Skeletal muscle satellite cell (primary cell): ENCODE measurements at regions not wholly inside any gene's neighbourhood (a gene's known extent, or its start where the extent isn't known, plus 50 kb on each side); places are given as distances from the start of the nearest gene placed in this dataset.

Experiments used
- H3K27me3 ChIP-seq: 2 replicates; pipeline ENCODE4 v1.7.0; 2013; ENCODE audit warnings: low read length; ENCODE audit not compliant: control insufficient read depth, insufficient read depth
- H3K36me3 ChIP-seq: 2 replicates; pipeline ENCODE4 v1.7.0; 2013; ENCODE audit warnings: mild to moderate bottlenecking, control low read depth, low read length; ENCODE audit not compliant: insufficient read depth
- H3K4me1 ChIP-seq: 2 replicates; pipeline ENCODE4 v1.7.0; 2013; ENCODE audit warnings: low read length; ENCODE audit not compliant: control insufficient read depth, insufficient read depth
- H3K4me2 ChIP-seq: 2 replicates; pipeline ENCODE4 v1.7.0; 2013; ENCODE audit warnings: mild to moderate bottlenecking, low read length
- H3K4me3 ChIP-seq: 2 replicates; pipeline ENCODE4 v1.7.0; 2013; ENCODE audit warnings: low read length
- H3K9ac ChIP-seq: 2 replicates; pipeline ENCODE4 v1.7.0; 2013; ENCODE audit warnings: mild to moderate bottlenecking, low read depth, low read length, moderate library complexity
- H3K9me3 ChIP-seq: replicated peaks from 2 replicates; pipeline ENCODE4 v1.7.0; 2013; ENCODE audit warnings: mild to moderate bottlenecking, control low read depth, low read length

DNA sequence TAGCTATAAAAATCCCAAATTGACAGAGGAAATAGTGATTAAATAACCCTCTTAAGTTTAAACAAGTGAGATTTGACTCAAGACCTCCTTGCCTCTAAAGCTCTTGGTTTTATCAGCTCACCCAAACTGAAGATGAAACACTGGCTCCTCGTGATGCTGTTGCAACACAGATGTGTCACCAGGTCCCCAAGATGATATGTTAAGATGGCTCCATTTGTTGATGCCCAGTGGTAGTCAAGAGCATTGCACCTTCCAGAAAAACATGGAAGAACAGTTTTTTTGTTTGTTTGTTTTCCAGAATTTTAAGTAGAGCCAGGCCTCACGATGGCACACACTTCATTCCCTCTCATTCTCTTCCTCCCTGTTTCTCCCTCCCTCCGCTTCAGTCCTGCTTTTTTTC lies 399.8 kb downstream of the TXNL1 start:
- peaks cover 20% of the 10 kb centered on the region for H3K4me1 ChIP-seq
- H3K27me3 ChIP-seq, result no peaks in the 10 kb centered on the region
- no peaks in the 10 kb centered on the region for H3K36me3 ChIP-seq
- no peak overlapping the region for H3K4me3 ChIP-seq
- H3K4me2 ChIP-seq, result no peak overlapping the region
- H3K9me3 ChIP-seq, result no peaks in the 10 kb centered on the region
- no peak overlapping the region for H3K9ac ChIP-seq

DNA sequence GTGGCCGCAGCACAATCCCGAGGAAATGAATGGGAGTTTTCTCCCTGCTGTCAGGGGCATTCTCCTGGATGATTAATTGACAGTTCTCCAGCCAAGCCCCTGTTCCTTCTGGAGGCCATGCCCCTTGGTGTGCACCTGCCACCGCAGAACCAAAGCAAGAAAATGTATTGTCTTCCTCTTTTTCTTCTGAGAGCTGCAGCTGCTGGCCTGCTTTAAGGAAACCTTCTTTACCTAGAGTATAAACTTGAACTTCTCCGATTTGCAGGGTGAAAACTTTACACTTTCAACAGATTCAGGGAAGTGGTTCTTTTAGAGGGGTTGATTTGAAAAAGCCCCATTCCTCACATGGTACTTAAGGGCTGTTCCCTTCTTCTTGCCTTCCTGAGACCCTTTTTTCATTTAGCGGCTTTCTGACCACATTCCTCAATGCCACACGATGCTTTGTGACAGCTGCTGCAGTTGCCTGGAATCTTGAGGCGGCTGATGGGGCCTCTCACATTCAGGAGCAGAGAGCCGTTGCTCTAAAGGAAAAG lies 402.8 kb downstream of the TXNL1 start:
- H3K4me3 ChIP-seq, result no peak overlapping the region
- no peaks in the 10 kb centered on the region for H3K27me3 ChIP-seq
- peak overlapping the region; percentile 18 for H3K9ac ChIP-seq
- H3K4me1 ChIP-seq, result peaks cover 23% of the 10 kb centered on the region
- H3K36me3 ChIP-seq, result no peaks in the 10 kb centered on the region
- H3K4me2 ChIP-seq, result no peak overlapping the region
- no peaks in the 10 kb centered on the region for H3K9me3 ChIP-seq

DNA sequence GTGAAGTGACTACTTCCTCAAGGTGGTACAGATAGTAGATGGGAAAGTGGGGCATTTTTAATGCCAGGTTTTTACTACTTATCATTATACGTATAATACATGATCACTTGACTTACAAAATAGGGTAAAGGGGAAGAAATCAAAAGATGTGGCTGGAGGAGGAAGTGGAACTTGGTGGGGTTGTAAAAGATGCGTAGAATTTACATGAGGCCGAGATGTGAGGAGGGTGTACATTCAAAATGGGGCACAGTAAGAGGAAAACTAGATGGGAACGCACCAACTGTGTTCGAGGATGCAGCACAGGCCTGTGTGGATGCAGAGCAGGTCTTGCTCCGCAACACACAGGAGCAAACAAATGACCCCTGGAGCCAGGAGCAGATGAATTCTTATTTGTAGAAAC lies 403.3 kb downstream of the TXNL1 start:
- no peaks in the 10 kb centered on the region for H3K36me3 ChIP-seq
- H3K9ac ChIP-seq, result no peak overlapping the region
- H3K4me2 ChIP-seq, result no peak overlapping the region
- no peaks in the 10 kb centered on the region for H3K27me3 ChIP-seq
- no peak overlapping the region for H3K4me3 ChIP-seq
- H3K4me1 ChIP-seq, result peaks cover 23% of the 10 kb centered on the region
- no peaks in the 10 kb centered on the region for H3K9me3 ChIP-seq

DNA sequence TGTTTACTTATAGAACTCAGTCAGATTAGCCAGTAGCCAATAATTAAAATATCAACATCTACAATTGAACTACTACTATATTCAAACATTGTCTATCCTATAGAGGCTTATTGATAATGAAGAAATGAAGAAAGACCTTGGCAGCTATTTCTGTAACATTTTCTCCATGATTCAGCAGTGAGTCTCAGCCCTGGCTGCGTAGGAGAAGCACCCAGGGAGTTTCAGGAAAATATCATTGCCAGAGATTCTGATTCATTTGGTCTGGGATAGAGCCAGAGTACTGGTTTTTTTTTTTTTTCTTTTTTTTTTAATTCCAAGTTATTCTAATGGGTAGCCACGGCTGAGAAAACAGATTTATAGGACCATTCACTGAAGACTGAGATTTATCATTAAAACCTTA lies 404.8 kb downstream of the TXNL1 start:
- Histone ChIP-seq H3K4me2 (peak overlapping the region; percentile 30), H3K36me3 (no peaks in the 10 kb centered on the region), H3K9me3 (no peaks in the 10 kb centered on the region), H3K4me1 (peaks cover 23% of the 10 kb centered on the region), H3K4me3 (no peak overlapping the region), H3K9ac (no peak overlapping the region), H3K27me3 (no peaks in the 10 kb centered on the region)

- no peak overlapping the region for H3K4me3 ChIP-seq
- H3K9me3 ChIP-seq, result no peaks in the 10 kb centered on the region
- H3K36me3 ChIP-seq, result no peaks in the 10 kb centered on the region
- H3K4me1 ChIP-seq, result peaks cover 2% of the 10 kb centered on the region
- H3K4me2 ChIP-seq, result no peak overlapping the region
- no peak overlapping the region for H3K9ac ChIP-seq
- no peaks in the 10 kb centered on the region for H3K27me3 ChIP-seq
Measured at GRCh38 chr18:56226025-56226424, 412.4 kb downstream of the TXNL1 start.

DNA sequence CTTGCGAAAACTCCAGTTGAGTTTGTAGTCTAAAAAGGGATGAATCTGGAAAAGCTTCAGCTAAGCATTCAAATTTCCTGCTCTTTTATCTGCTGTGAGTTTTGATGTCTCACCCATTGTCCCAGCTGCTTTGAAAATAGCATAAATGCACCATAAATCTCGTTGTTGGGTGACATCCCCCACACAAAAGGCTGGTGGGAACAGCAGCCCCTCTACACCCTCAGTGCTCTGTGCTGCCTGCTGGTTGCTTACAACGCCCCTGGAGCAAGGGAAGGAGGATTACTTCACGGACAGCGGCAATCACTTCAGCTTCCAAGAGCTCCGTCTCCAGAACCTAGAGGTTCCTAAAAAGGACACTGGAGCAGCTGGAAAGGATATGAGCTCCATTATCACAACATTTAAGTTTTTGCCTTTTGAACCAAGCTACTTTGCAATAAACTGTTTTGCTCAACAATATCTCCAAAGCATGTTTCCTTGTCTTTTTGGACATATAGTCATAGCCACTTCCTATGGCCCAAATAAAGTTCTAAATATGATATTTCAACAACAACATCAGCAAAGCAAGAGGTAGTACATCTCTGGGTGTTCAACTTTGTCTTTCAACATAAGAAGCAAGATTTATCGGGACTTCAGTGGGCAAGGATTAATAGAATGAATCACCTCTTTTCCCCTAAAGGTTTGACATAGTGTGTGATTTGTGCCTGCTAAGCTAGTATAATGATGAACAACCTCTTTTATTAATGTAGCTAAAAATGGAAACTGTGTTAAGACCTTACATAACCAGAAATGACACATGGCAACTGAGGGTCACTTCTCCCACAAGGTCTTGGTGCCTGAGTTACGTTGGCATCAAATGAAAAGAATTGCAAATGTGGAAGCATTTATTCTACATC lies 413.5 kb downstream of the TXNL1 start:
- Histone ChIP-seq H3K36me3 (no peaks in the 10 kb centered on the region), H3K9me3 (no peaks in the 10 kb centered on the region), H3K4me3 (no peak overlapping the region), H3K4me2 (no peak overlapping the region), H3K9ac (no peak overlapping the region), H3K27me3 (no peaks in the 10 kb centered on the region), H3K4me1 (peaks cover 3% of the 10 kb centered on the region)

DNA sequence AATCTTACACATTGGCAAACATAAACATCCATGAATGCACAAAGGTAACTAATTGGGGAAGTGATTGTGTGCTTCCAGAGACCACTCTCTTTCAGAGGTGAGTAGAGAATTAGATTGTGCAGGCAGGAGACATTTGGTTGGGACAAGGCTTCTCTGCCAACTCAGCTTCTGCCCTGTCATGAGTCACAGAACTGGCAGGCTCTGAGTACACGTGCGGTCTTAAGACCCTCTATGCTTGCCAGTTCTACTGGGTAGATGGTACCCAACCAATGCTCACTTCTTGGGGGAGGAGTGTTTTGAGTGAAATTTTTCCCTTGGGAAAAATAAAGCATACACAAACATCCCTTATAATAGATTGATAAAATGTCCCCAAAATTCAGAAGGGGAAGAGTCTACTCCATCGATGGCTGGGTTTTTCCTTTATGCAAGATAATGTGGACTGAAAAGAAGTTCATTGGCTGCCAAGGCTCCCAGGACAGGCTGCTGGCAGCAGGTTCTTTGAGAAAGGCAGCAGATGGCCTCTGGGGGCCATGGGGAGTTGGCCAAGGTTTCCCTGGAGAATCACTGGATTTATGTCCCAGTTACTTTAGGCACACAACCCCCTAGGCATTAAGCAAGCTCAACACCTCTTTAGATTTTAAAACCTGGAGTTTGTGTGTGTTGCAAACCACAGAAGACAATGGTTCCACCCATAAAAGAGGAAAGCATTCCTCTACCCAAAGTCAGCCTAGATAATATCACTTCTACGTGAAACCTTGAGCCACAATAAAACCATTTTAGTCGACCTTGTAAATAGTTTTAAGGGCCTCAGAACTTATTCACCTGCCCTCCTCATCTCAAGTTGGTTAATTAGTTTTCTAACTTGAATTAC lies 417.0 kb downstream of the TXNL1 start:
- Histone ChIP-seq H3K36me3 (no peaks in the 10 kb centered on the region), H3K4me2 (no peak overlapping the region), H3K4me3 (no peak overlapping the region), H3K4me1 (peaks cover 3% of the 10 kb centered on the region), H3K27me3 (no peaks in the 10 kb centered on the region), H3K9ac (no peak overlapping the region), H3K9me3 (no peaks in the 10 kb centered on the region)

DNA sequence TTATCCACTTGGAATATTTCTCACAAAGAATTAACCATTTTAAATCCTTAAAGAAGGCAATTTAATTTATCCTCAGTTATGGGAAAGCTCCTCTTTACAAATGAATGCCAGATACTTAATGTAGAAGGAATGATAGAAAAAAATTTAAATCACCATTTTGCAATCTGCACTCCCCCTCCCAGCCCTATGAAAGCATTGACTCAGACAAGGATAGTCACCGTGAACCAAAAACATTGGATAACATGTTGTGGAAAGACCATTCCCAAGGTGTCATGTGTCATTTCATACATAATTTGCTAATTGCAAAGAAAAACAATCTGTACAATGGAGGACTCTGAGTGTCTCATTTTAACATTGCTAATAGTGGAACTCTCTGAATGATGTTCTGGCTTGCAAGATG lies 421.0 kb downstream of the TXNL1 start:
- Histone ChIP-seq H3K4me1 (peaks cover 3% of the 10 kb centered on the region), H3K27me3 (no peaks in the 10 kb centered on the region), H3K36me3 (no peaks in the 10 kb centered on the region), H3K9me3 (no peaks in the 10 kb centered on the region), H3K9ac (no peak overlapping the region), H3K4me2 (no peak overlapping the region), H3K4me3 (no peak overlapping the region)

DNA sequence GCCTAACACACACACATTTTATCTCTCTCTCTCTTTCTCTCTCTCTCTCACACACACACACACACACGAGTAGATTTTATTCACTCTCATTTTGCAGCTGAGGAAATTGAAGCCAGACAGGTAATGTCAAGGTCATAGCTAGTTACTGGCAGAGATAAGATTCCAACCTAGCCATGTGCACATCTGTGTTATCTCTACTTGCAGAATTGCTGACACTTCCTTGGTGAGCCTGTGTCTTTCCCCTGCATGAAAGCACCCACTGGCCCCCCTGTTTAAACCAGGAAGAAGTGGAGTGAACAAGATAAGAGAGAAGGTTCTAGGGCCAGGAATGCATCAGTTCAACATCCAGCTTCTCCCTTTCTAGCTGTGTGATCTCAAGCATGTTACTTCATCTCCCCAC lies 423.7 kb downstream of the TXNL1 start:
- H3K4me1 ChIP-seq, result no peaks in the 10 kb centered on the region
- no peak overlapping the region for H3K9ac ChIP-seq
- H3K36me3 ChIP-seq, result no peaks in the 10 kb centered on the region
- H3K9me3 ChIP-seq, result no peaks in the 10 kb centered on the region
- no peaks in the 10 kb centered on the region for H3K27me3 ChIP-seq
- no peak overlapping the region for H3K4me3 ChIP-seq
- no peak overlapping the region for H3K4me2 ChIP-seq

GRCh38 chr18:56210520-56210919 lies 427.9 kb downstream of the TXNL1 start:
- Histone ChIP-seq H3K36me3 (no peaks in the 10 kb centered on the region), H3K4me2 (no peak overlapping the region), H3K9ac (no peak overlapping the region), H3K9me3 (no peaks in the 10 kb centered on the region), H3K4me3 (no peak overlapping the region), H3K27me3 (no peaks in the 10 kb centered on the region), H3K4me1 (no peaks in the 10 kb centered on the region)

GRCh38 chr18:56207989-56208388 lies 430.4 kb downstream of the TXNL1 start:
- H3K27me3 ChIP-seq, result no peaks in the 10 kb centered on the region
- no peak overlapping the region for H3K9ac ChIP-seq
- no peak overlapping the region for H3K4me2 ChIP-seq
- no peak overlapping the region for H3K4me3 ChIP-seq
- H3K36me3 ChIP-seq, result no peaks in the 10 kb centered on the region
- peaks cover 1% of the 10 kb centered on the region for H3K4me1 ChIP-seq
- H3K9me3 ChIP-seq, result peaks cover 3% of the 10 kb centered on the region
